Smooth muscle cell (in vitro differentiated cells): ENCODE measurements at regions not wholly inside any gene's neighbourhood (a gene's known extent, or its start where the extent isn't known, plus 50 kb on each side); places are given as distances from the start of the nearest gene placed in this dataset. TPM values are rescaled to one million over a fixed set of nuclear protein-coding genes. Genes with fewer than 3 reads are reported as not detected.

Experiments used
- DNase-seq: peaks from one replicate; lab custom pipeline; 2025; ENCODE audit not compliant: unreplicated experiment; lab: John Stamatoyannopoulos, UW
- H2AFZ ChIP-seq: fragments of 200-600 bp; sonication (generic); 2 replicates; pipeline ENCODE4 v1.6.0; 2016; ENCODE audit warnings: antibody characterized with exemption, low read depth, mild to moderate bottlenecking
- H3F3A ChIP-seq: fragments of 200-600 bp; sonication (generic); 2 replicates; pipeline ENCODE4 v1.6.0; 2017; ENCODE audit warnings: antibody characterized with exemption, low read depth
- H3K27ac ChIP-seq: fragments of 200-600 bp; sonication (generic); 2 replicates; pipeline ENCODE4 v1.5.1; 2016; ENCODE audit warnings: low read depth, mild to moderate bottlenecking
- H3K27me3 ChIP-seq: fragments of 200-600 bp; sonication (generic); 2 replicates; pipeline ENCODE4 v1.6.1; 2016; ENCODE audit warnings: low read depth, mild to moderate bottlenecking
- H3K36me3 ChIP-seq: fragments of 200-600 bp; sonication (generic); 2 replicates; pipeline ENCODE4 v1.5.1; 2016; ENCODE audit warnings: low read depth
- H3K4me1 ChIP-seq: fragments of 200-600 bp; sonication (generic); 2 replicates; pipeline ENCODE4 v1.5.1; 2016; ENCODE audit warnings: low read depth
- H3K4me2 ChIP-seq: fragments of 200-600 bp; sonication (generic); 2 replicates; pipeline ENCODE4 v1.6.0; 2016; ENCODE audit warnings: mild to moderate bottlenecking
- H3K4me3 ChIP-seq: fragments of 200-600 bp; sonication (generic); 2 replicates; pipeline ENCODE4 v1.5.1; 2016; ENCODE audit warnings: mild to moderate bottlenecking
- H3K79me2 ChIP-seq: fragments of 200-600 bp; sonication (generic); 2 replicates; pipeline ENCODE4 v1.6.0; 2016; ENCODE audit warnings: low read depth, mild to moderate bottlenecking
- H3K9ac ChIP-seq: fragments of 200-600 bp; sonication (generic); 2 replicates; pipeline ENCODE4 v1.6.0; 2016; ENCODE audit warnings: low read depth
- H3K9me3 ChIP-seq: fragments of 200-600 bp; sonication (generic); replicated peaks from 2 replicates; pipeline ENCODE4 v1.5.1; 2016; ENCODE audit warnings: low read depth
- H4K20me1 ChIP-seq: fragments of 200-600 bp; sonication (generic); 2 replicates; pipeline ENCODE4 v1.6.0; 2016; ENCODE audit warnings: low read depth
- CTCF ChIP-seq: fragments of 200-600 bp; sonication (generic); IDR thresholded peaks from 2 replicates; pipeline ENCODE4 v1.5.1; 2017; ENCODE audit warnings: borderline replicate concordance, mild to moderate bottlenecking, antibody characterized with exemption; ENCODE audit not compliant: insufficient read depth, poor library complexity, severe bottlenecking
- WGBS: methylation state at CpG from one replicate; pipeline ENCODE4 v1.1.7; 2016; ENCODE audit warnings: low lambda C conversion rate; 5-methylcytosine and 5-hydroxymethylcytosine counted together
- small RNA-seq: library from RNA; depleted of rRNA; stranded (forward); fragments of <200 nt; gene quantifications from one replicate; pipeline ENCODE3, GENCODE V24; 2014

- 93% methylated on average over 33 of the region's 36 CpGs for WGBS
- H4K20me1 ChIP-seq: no peaks in the 10 kb centered on the region
- no peak overlapping the region for H3K4me3 ChIP-seq
- H2AFZ ChIP-seq: no peak overlapping the region
- H3K27me3 ChIP-seq: no peaks in the 10 kb centered on the region
- H3K9ac ChIP-seq: no peak overlapping the region
- DNase-seq: no peak
- no peaks in the 10 kb centered on the region for H3K79me2 ChIP-seq
- H3K27ac ChIP-seq: no peak overlapping the region
- H3K4me1 ChIP-seq: no peaks in the 10 kb centered on the region
- H3K9me3 ChIP-seq: no peaks in the 10 kb centered on the region
- H3K36me3 ChIP-seq: no peaks in the 10 kb centered on the region
- H3K4me2 ChIP-seq: no peak overlapping the region
- no peak for TF ChIP-seq CTCF
- H3F3A ChIP-seq: no peaks in the 10 kb centered on the region
These were observed 58.2 kb upstream of the NUPR2 start for GRCh38 chr7:56174346-56174874.

Small RNA genes lying in the stretch of these regions (small RNA-seq; reads per million reads assigned to genes)
- gene AC092447.9 (0.11 reads per million), gene RNU6-1052P (not detected), gene RNU6-1335P (not detected), gene SEPT14P24 (not detected)
